ENCODE measurements at regions not wholly inside any gene's neighbourhood (a gene's known extent, or its start where the extent isn't known, plus 50 kb on each side); places are given as distances from the start of the nearest gene placed in this dataset.

DNA sequence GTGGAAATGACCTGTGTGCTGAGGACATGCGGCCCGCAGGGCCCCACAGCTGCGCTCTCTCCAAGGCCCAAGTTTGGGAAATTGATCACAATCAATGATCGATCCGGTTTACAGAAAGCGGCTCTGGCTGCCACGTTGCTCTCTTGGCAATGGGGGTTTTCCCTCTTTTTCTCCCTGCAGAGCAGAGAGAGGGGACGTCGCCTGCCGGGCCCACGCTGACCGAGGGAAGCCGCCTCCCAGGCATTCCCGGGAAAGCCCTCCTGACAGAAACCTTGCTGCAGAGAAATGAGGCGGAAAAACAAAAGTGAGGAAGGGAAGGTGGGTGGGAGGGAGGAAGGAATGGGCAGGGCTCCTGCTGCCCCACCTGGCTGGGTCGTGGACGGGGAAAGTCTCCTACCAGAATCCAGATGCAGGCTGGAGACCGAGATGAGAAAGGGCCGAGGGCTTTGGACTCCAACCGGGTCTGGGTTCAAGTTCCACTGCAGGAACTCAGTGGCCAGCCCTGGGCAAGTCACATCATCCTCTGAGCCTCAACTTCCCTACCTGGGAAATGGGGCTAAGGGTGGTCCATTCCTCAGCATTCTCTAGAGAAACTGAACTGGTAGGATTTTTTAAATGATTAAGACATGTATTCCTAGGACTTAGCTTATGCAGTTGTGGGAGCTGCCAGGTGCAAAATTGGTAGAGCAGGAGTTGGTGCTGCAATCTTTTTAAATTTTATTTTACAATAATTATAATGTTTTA lies 75.5 kb downstream of the PHETA1 start:
- Histone ChIP-seq H3K9me3 (peaks cover 0 to 3% of the 10 kb centered on the region in 2 donors), H3K27ac (no peak overlapping the region), H3K36me3 (no peaks in the 10 kb centered on the region), H3K4me1 (no peaks in the 10 kb centered on the region), H3K4me3 (no peak overlapping the region), H3K27me3 (peaks cover 0 to 13% of the 10 kb centered on the region in 2 donors)
- no peak for ATAC-seq
- TF ChIP-seq, protein P1, sequence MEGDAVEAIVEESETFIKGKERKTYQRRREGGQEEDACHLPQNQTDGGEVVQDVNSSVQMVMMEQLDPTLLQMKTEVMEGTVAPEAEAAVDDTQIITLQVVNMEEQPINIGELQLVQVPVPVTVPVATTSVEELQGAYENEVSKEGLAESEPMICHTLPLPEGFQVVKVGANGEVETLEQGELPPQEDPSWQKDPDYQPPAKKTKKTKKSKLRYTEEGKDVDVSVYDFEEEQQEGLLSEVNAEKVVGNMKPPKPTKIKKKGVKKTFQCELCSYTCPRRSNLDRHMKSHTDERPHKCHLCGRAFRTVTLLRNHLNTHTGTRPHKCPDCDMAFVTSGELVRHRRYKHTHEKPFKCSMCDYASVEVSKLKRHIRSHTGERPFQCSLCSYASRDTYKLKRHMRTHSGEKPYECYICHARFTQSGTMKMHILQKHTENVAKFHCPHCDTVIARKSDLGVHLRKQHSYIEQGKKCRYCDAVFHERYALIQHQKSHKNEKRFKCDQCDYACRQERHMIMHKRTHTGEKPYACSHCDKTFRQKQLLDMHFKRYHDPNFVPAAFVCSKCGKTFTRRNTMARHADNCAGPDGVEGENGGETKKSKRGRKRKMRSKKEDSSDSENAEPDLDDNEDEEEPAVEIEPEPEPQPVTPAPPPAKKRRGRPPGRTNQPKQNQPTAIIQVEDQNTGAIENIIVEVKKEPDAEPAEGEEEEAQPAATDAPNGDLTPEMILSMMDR (IDR thresholded peaks at IDR 0.05), result no peak
- peak in 1 of 4 donors; percentile 43 for DNase-seq
- intact Hi-C loops (cut with DNase I), result no loop called here

DNA sequence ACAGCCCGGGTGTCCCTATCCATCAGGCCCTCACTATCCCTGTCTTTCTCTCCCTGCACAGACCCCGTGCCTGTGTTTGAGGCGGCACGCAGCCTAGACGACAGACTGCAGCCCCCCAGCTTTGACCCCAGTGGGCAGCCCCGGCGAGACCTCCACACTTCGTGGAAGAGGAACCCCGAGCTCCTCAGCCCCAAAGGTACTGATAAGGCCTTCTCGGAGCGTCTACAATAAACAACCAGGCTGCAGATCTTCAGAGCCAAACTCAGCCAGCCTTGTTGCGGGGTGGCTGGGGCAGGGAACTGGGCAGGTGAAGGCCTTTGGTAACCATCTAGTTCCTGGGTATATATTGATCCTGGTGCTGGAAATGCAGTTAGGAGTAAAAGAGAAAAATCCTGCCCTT lies 77.5 kb downstream of the PHETA1 start:
- no peak for DNase-seq
- TF ChIP-seq, protein P1 (IDR thresholded peaks at IDR 0.05), result no peak
- no peak for ATAC-seq
- Histone ChIP-seq H3K9me3 (peaks cover 0 to 3% of the 10 kb centered on the region in 2 donors), H3K27me3 (peaks cover 0 to 4% of the 10 kb centered on the region in 2 donors), H3K27ac (no peak overlapping the region), H3K4me1 (no peaks in the 10 kb centered on the region), H3K4me3 (no peak overlapping the region), H3K36me3 (no peaks in the 10 kb centered on the region)
- intact Hi-C loops (cut with DNase I), result no loop called here

DNA sequence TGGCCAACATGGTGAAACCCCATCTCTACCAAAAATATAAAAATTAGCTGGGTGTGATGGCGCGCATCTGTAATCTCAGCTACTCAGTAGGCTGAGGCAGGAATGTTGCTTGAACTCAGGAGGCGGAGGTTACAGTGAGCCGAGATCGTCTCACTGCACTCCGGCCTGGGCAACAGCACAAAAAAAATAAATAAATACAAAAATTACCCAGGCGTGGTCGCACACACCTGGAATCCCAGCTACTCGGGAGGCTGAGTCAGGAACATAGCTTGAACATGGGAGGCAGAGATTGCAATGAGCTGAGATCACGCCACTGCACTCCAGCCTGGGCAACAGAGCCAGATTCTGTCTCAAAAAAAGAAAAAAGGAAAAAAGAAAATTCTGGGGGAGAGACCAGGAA lies 80.1 kb downstream of the PHETA1 start:
- DNase-seq (no peak), ATAC-seq (no peak)
- Histone ChIP-seq H3K9me3 (peaks cover 0 to 3% of the 10 kb centered on the region in 2 donors), H3K4me3 (no peak overlapping the region), H3K36me3 (no peaks in the 10 kb centered on the region), H3K27me3 (peaks cover 0 to 4% of the 10 kb centered on the region in 2 donors), H3K27ac (no peak overlapping the region), H3K4me1 (no peaks in the 10 kb centered on the region)
- intact Hi-C loops (cut with DNase I), result no loop called here
- TF ChIP-seq, protein P1 (IDR thresholded peaks at IDR 0.05), result no peak

DNA sequence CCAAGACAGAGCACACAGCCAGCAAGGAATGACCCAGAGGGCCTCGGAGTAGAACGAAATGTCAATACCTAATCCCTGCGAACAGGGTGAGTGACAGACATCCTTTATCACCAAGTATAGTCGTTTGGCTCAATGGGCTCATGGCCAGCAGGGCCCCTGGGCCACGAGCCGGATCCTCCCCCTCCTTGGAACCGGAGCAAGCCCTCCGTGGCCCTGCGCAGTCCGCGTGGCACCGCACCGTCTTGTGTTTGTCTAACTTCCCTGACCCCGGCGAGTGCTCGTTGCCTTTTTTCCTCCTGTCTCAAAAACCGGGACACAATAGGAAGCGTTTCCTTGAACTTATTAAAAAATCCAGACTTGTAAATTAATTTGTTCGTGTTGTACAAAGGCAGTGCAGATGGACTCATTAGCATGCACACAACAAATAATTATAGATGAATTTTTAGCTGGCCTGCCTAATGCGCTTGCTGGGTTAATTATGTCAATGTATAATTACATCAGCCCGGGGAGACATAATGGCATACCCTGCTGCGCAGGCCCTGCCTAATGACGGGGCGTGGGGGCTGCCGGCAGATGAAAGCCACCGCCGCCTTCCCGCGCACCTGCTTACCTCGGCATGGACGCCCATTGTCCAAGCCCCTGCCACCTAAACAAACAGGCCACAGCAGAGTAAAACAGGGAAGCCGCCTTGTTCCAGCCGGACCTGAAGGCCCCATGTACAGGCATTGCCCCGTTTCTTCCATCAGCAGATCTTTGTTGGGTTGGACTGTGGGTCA lies 81.6 kb downstream of the PHETA1 start:
- Histone ChIP-seq H3K27ac (no peak overlapping the region), H3K36me3 (no peaks in the 10 kb centered on the region), H3K9me3 (peaks cover 0 to 3% of the 10 kb centered on the region in 2 donors), H3K4me1 (no peaks in the 10 kb centered on the region), H3K27me3 (peaks cover 0 to 4% of the 10 kb centered on the region in 2 donors), H3K4me3 (no peak overlapping the region)
- ATAC-seq, result no peak
- intact Hi-C loops (cut with DNase I), result no loop called here
- no peak for DNase-seq
- TF ChIP-seq, protein P1 (IDR thresholded peaks at IDR 0.05), result no peak

DNA sequence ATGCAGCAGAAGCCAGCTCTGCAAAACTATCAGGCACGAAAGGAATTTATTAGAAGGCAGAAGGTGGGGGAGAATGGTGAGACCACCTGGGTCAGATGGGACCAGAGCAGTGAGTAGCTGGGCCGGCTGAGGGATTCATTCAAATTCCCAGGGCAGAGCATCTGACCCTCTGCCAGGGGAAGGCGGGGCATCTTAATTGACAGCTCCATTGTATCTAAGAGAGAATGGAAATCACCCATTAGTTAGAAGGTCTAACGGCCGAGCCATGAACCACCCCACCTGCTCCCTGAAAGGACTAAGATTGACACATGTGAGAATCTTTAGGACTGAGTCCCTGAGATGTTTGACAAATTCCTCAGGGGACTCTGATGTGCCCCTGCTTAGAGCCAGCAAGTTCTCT lies 83.7 kb downstream of the PHETA1 start:
- no peak overlapping the region for H3K27ac ChIP-seq
- no peaks in the 10 kb centered on the region for H3K36me3 ChIP-seq
- H3K4me3 ChIP-seq, result no peak overlapping the region
- ATAC-seq, result no peak
- peaks cover 0 to 4% of the 10 kb centered on the region in 2 donors for H3K27me3 ChIP-seq
- TF ChIP-seq, protein P1 (IDR thresholded peaks at IDR 0.05), result no peak
- H3K4me1 ChIP-seq, result no peaks in the 10 kb centered on the region
- peaks cover 0 to 11% of the 10 kb centered on the region in 2 donors for H3K9me3 ChIP-seq
- DNase-seq, result no peak
- intact Hi-C loops (cut with DNase I), result no loop called here
